Kidney (tissue), 13 donors: ENCODE measurements at regions not wholly inside any gene's neighbourhood (a gene's known extent, or its start where the extent isn't known, plus 50 kb on each side); places are given as distances from the start of the nearest gene placed in this dataset.

Source experiments
- DNase-seq, 5 donors: peaks; one replicate each; pipeline ENCODE4 v3.0.0-alpha.2; 2013 to 2020
- FAIRE-seq: peaks from 2 replicates; lab custom pipeline; 2012; peaks lifted over from hg19 to GRCh38; lab: Jason Lieb, UNC
- H3K27ac ChIP-seq, 2 donors: one replicate each; pipeline ENCODE4 v1.7.0; 2013; ENCODE audit warnings: low read depth in 2 of 2, low read length in 2 of 2, inconsistent platforms in 1 of 2
- H3K27me3 ChIP-seq: one replicate; pipeline ENCODE4 v1.7.1; 2013; ENCODE audit warnings: low read length, inconsistent platforms; ENCODE audit not compliant: control insufficient read depth, insufficient read depth
- H3K36me3 ChIP-seq, 3 donors: one replicate each; pipeline versions ENCODE4 v1.7.0 to v1.7.1; 2013; ENCODE audit warnings: low read length in 3 of 3, control low read depth in 1 of 3, inconsistent platforms in 1 of 3; ENCODE audit not compliant: insufficient read depth in 3 of 3, control insufficient read depth in 2 of 3
- H3K4me1 ChIP-seq, 3 donors: one replicate each; pipeline versions ENCODE4 v1.7.0 to v1.7.1; 2013; ENCODE audit warnings: low read length in 3 of 3, inconsistent platforms in 1 of 3, low read depth in 1 of 3; ENCODE audit not compliant: control insufficient read depth in 2 of 3, insufficient read depth in 2 of 3
- H3K4me3 ChIP-seq, 3 donors: one replicate each; pipeline versions ENCODE4 v1.7.0 to v1.8.1; 2013; ENCODE audit warnings: low read length in 3 of 3, control low read depth in 1 of 3, inconsistent platforms in 1 of 3
- H3K9ac ChIP-seq, 3 donors: one replicate each; pipeline versions ENCODE4 v1.7.0 to v1.7.1; 2013; ENCODE audit warnings: low read length in 3 of 3, control low read depth in 1 of 3, inconsistent platforms in 1 of 3
- H3K9me3 ChIP-seq, 3 donors: one replicate each; pipeline versions ENCODE4 v1.7.0 to v1.7.1; 2013; ENCODE audit warnings: low read length in 3 of 3, control low read depth in 1 of 3, inconsistent platforms in 1 of 3; ENCODE audit not compliant: control insufficient read depth in 2 of 3, insufficient read depth in 1 of 3
- CTCF ChIP-seq: IDR thresholded peaks from 3 replicates; pipeline ENCODE4 v1.5.1; 2012; ENCODE audit warnings: mild to moderate bottlenecking, moderate library complexity, borderline replicate concordance; ENCODE audit not compliant: insufficient read depth; ENCODE audit errors: extremely low read depth
- intact Hi-C: fragments of 100-400 bp; cut with DNase I; formaldehyde crosslinking; loops from one replicate; pipeline ENCODE4 v1.11.1; 2022
- donor health status: control.
- donor health status: control.
- donor health status: control.
- donor health status: control.
- donor health status: control.
- donor health status: DM: yes; HTN: yes; CAD: no.
- donor health status: Normal renal cell carcinoma (clear cell type).

GRCh38 chr3:194870394-194871110 lies 184.9 kb downstream of the FAM43A start:
- no peaks in the 10 kb centered on the region for H3K36me3 ChIP-seq
- H3K27ac ChIP-seq = no peak overlapping the region
- no peaks in the 10 kb centered on the region for H3K27me3 ChIP-seq
- no peaks in the 10 kb centered on the region for H3K9me3 ChIP-seq
- peaks cover 0 to 4% (median 0%) of the 10 kb centered on the region in 3 donors for H3K4me1 ChIP-seq
- FAIRE-seq = no peak
- intact Hi-C loops = no loop called here
- DNase-seq = no peak
- no peak overlapping the region for H3K4me3 ChIP-seq
- H3K9ac ChIP-seq = no peak overlapping the region
- no peak for TF ChIP-seq CTCF

- intact Hi-C loops = no loop called here
- no peak overlapping the region for H3K9ac ChIP-seq
- FAIRE-seq = no peak
- DNase-seq = peak; percentile 59 to 82 (median 76)
- H3K9me3 ChIP-seq = no peaks in the 10 kb centered on the region
- H3K4me3 ChIP-seq = no peak overlapping the region
- no peak for TF ChIP-seq CTCF
- H3K27me3 ChIP-seq = no peaks in the 10 kb centered on the region
- no peaks in the 10 kb centered on the region for H3K36me3 ChIP-seq
- no peak overlapping the region for H3K27ac ChIP-seq
- H3K4me1 ChIP-seq = peaks cover 0 to 4% (median 0%) of the 10 kb centered on the region in 3 donors
Measured at GRCh38 chr3:194871143-194871863, 185.6 kb downstream of the FAM43A start.

GRCh38 chr3:194871864-194872668 lies 186.4 kb downstream of the FAM43A start:
- no peak overlapping the region for H3K4me3 ChIP-seq
- H3K4me1 ChIP-seq = peaks cover 0 to 4% (median 0%) of the 10 kb centered on the region in 3 donors
- intact Hi-C loops = no loop called here
- no peak overlapping the region for H3K9ac ChIP-seq
- DNase-seq = no peak
- H3K27ac ChIP-seq = no peak overlapping the region
- H3K27me3 ChIP-seq = no peaks in the 10 kb centered on the region
- no peaks in the 10 kb centered on the region for H3K9me3 ChIP-seq
- FAIRE-seq = no peak
- H3K36me3 ChIP-seq = no peaks in the 10 kb centered on the region
- no peak for TF ChIP-seq CTCF
